Esophagus mucosa (tissue), 1 donor: ENCODE measurements at regions not wholly inside any gene's neighbourhood (a gene's known extent, or its start where the extent isn't known, plus 50 kb on each side); places are given as distances from the start of the nearest gene placed in this dataset.
A peak's percentile ranks its signal among the peaks of the same experiment; 100 is the strongest.
"Not testable (repeated sequence)": the region's sequence is repeated elsewhere in the genome, so short reads cannot be mapped to it uniquely, and the experiment has no call there.

ENCODE experiments used
- ATAC-seq: fragments of 200-7000 bp; cut with Tn5 transposase; one replicate; pipeline ENCODE4 v1.9.1; 2020
- donor health status: DM: yes; HTN: yes; CAD: no.

GRCh38 chr3:152581951-152582350 lies 253.0 kb upstream of the P2RY1 start:
- no peak for ATAC-seq

GRCh38 chr3:152583963-152584362 lies 251.0 kb upstream of the P2RY1 start:
- ATAC-seq: no peak

DNA sequence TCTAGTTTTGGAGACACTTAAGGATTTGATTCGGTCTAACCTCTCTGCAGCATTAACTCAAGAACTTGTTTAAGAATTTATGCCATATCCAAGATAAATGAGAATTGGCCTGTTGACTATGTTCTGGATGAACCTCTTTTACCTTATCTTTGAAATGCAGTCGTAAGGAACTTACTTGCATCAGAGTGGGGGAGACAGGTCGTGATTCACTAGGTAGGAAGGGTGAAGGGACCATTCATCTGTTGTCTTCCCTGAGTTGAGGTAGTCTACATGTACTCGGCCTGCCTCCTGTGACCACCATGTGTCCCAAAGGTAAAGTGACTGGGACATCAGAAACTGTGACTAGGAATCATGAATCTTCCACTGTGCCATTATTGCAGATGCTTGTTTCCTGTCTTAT lies 248.0 kb upstream of the P2RY1 start:
- no peak for ATAC-seq

- no peak for ATAC-seq
These were observed 247.1 kb upstream of the P2RY1 start for GRCh38 chr3:152587861-152588260.

DNA sequence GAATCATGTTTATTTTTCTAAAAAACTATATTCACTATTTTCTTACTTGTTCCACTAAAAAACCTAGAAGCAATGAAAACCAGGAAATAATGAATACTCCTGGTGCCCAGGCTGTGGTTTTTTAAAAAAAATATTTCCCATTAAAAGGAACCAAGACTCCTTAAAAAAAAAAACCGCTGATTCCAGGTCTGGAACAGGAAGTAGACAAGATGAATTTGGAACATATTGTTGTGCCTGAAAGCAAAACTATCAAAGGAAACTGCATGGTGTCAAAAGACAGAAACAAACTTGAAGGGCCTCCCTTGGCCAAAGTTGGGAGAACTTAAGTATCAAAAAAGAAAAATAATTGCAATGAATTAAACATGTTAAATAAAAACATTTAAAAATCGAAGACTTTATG lies 245.3 kb upstream of the P2RY1 start:
- ATAC-seq: no peak

GRCh38 chr3:152591515-152591914 lies 243.4 kb upstream of the P2RY1 start:
- no peak for ATAC-seq

GRCh38 chr3:152593242-152593641 lies 241.7 kb upstream of the P2RY1 start:
- ATAC-seq: no peak

- peak; percentile 67 for ATAC-seq
These were observed 238.7 kb upstream of the P2RY1 start for GRCh38 chr3:152595975-152596821.

DNA sequence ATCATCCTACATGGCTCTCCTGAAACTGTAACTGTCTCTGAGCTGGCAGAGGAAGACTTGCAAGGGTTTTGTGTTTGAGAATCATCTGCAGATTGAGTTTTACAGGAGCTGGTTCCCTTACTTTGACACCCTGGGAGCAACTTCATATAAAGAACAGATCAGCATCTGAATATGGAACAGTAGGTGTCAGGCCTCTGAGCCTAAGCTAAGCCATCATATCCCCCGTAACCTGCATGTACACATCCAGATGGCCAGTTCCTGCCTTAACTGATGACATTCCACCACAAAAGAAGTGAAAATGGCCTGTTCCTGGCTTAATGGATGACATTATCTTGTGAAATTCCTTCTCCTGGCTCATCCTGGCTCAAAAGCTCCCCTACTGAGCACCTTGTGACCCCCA lies 238.1 kb upstream of the P2RY1 start:
- ATAC-seq: not testable (repeated sequence)

- ATAC-seq: no peak
These were observed 228.8 kb upstream of the P2RY1 start for GRCh38 chr3:152606146-152606545.

DNA sequence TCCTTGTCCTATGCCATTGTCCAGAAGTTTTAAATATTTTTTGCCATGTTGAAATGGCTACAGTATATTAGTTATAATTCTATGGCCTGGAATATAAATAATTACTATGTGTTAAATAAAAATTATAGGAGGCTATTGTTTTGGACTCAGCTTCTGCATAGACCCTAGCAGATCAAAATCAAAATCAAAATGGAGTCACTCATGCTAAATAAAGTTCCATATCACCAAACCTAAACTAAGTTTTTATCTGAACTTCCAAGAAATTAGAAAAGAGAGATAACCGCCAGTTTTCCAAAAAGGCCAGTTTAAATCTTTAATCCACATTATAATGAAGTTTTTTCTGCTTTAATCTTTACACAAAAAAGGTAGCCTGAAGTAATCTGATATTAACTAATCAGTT lies 227.8 kb upstream of the P2RY1 start:
- ATAC-seq: no peak

DNA sequence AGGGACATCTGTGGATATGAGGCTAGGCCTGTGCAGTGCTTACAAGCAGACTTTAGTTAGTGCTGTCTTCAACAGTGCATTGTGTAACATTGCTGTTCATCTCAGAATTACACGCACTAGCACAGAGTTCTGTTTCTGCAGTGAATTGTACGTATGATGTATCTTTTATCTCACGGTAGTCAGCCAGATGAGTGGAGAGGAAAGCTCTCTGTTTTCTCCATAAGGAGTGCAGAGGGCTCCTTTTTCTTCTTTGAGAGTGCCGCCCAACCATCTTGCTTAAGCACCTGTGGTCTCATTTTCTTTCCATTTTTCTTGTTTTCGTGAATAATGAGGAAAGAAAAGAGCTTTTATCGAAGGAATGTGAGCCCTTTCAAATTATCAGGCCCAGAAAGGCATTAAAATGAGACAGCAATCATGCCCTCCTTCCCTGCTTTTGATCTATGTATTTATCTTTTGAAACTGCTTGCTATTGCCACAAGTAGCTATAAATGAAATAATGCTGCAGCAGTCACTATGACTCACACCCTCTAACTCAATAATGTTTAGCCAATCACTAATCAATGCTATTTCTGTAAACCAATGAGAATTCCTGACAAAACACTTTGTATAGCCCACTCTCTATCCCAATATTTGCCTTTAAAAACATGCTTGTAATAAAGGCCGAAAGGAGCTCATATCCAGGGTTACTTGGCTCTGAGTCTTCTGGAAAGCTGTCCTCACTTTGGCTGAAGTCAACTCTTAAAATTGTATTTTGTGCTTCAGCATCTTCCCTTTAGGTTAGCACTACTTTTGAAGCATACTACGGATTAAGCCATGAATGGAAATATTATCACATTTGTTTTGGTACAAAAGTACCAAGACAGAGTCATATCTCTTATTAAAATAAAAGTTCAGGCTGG lies 226.0 kb upstream of the P2RY1 start:
- ATAC-seq: no peak

GRCh38 chr3:152609891-152610290 lies 225.0 kb upstream of the P2RY1 start:
- no peak for ATAC-seq

- no peak for ATAC-seq
These were observed 224.3 kb upstream of the P2RY1 start for GRCh38 chr3:152610622-152611021.

- ATAC-seq: no peak
These were observed 223.0 kb upstream of the P2RY1 start for GRCh38 chr3:152611905-152612304.

DNA sequence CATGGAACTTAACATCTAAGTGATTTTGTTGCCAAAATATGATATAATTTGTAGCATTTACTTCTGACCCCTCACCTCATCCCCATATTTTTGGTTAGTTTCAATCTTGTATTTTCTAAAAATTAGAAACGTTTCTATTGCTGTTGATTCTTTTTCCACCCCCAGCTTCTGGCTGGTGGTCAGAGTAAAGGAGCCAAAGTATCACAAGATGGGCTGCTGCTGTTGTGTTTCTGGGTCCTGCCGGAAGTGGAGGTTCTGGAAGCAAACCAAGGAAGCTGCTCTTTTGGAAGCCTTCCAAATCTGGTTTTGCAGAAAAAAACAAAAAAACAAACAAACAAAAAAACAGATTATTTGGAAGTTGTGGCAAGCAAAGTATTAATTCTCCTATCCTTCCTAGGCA lies 221.1 kb upstream of the P2RY1 start:
- ATAC-seq: no peak

- no peak for ATAC-seq
These were observed 219.2 kb upstream of the P2RY1 start for GRCh38 chr3:152615681-152616080.

- no peak for ATAC-seq
These were observed 217.3 kb upstream of the P2RY1 start for GRCh38 chr3:152617609-152618008.

DNA sequence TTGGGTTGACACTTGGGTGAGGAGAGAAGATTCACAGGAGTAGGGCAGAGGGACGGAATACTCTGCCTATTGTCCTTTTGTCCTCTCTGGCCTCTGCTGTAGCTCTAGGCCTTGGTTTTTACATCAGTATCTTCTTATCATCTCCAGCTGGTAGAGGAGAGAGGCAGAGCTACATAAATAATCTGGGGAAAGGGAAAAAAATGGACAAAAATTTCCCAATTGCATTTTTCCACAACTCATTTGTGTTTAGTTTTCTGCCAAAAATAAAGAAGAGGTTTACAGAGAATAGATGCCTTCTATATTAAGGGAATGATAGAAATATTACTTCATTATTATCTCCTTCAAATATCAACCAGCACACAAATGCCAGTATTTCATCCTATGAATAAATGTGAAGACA lies 216.4 kb upstream of the P2RY1 start:
- ATAC-seq: no peak

DNA sequence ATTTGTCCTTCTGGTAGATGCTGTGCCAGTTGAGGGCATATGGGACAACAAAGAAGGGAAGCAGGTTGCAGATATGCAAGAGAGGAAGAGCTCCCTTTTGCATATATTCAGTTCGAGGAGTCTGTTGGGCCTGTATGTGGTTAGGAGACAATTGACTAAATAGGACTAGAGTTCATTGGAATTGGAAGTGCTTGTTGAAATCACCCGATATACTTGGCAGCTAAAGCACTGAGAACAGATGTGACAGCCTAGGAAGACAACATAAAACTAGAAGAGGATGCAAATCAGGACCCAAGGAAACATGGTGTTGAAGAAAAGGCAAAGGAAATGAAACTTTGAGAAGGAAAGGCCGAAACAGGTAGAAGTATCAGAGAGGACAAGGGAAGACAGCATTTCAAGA lies 215.2 kb upstream of the P2RY1 start:
- no peak for ATAC-seq

DNA sequence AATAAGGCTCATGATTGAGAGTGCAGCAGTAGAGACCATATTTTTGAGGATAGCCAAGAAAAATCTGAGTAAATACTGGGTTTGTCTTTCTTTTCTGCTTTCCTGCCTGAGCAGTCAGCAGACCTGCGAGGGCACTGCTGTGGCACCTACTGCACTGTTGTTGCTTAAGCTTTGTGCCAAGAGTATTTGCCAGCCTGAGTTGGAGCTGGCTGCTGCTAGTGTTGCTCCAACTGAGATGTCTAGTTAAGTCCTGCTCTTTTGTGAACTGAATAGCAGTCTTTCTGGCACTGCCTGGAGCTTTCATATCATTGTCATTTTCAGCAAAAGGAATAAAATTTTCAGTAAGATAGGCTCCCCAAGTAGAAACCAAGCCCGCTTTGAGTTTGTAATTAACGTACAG lies 214.5 kb upstream of the P2RY1 start:
- peak; percentile 33 for ATAC-seq

DNA sequence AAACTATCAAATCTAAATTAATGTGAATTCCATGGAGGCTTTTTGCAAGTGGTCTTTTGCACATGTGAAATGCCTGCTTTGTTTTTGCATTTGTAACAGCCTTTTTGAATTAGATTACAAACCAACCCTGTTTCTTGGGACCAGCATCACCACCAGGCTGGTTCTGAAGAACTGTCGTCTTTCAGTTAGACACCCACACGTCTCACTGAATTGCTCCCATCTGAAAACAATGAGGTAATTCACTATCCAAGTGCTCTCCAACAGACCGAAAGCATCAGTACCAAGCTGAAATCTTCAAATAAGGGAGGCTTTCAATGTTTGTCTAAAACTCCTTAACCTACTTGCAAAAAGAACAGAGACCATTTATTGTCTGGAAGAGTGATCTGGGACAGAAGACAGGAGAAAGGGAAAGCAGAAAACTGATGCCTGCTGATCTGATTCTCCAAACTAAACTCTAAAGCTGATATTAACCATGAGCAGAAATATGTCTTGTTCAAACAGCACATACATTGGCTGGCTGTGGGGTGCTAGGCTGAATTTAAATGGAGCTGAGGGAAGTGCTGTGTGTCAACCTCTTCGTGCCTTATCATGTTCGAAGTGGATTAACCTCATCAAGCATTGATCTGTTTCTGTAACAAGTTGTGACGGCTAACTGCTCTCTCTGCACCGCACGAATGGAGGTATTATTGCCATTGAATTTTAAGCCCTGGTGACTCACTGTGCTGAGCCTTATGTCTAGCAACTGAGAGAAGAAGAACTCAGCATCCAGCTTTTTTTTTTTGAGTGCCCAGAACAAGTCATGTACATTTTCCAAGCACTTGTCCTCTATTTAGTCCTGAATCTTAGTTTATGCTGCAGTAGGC lies 213.7 kb upstream of the P2RY1 start:
- ATAC-seq: peak; percentile 87
